Lung (tissue), 11 donors: ENCODE measurements at regions not wholly inside any gene's neighbourhood (a gene's known extent, or its start where the extent isn't known, plus 50 kb on each side); places are given as distances from the start of the nearest gene placed in this dataset.

Experiments
- ATAC-seq: fragments of 200-7000 bp; cut with Tn5 transposase; one replicate; pipeline ENCODE4 v1.9.1; 2020; ENCODE audit warnings: moderate number of reproducible peaks; ENCODE audit not compliant: insufficient read depth, low FRiP score
- DNase-seq, 3 donors: peaks; one replicate each; pipeline ENCODE4 v3.0.0-alpha.2; 2013 to 2017
- H3K27ac ChIP-seq, 2 donors: one replicate each; pipeline ENCODE4 v1.5.1; 2013; ENCODE audit warnings: mild to moderate bottlenecking in 2 of 2, moderate library complexity in 2 of 2, control low read depth in 1 of 2, inconsistent platforms in 1 of 2, low read depth in 1 of 2, low read length in 1 of 2
- H3K27me3 ChIP-seq, 3 donors: one replicate each; pipeline ENCODE4 v1.5.1; 2013; ENCODE audit warnings: low read length in 2 of 3; ENCODE audit not compliant: control insufficient read depth in 3 of 3, insufficient read depth in 3 of 3
- H3K36me3 ChIP-seq, 4 donors: one replicate each; pipeline ENCODE4 v1.5.1; 2013; ENCODE audit warnings: low read length in 4 of 4, mild to moderate bottlenecking in 1 of 4, moderate library complexity in 1 of 4; ENCODE audit not compliant: control insufficient read depth in 4 of 4, insufficient read depth in 4 of 4
- H3K4me1 ChIP-seq, 5 donors: one replicate each; pipeline ENCODE4 v1.5.1; 2013; ENCODE audit warnings: low read length in 5 of 5, mild to moderate bottlenecking in 2 of 5, moderate library complexity in 1 of 5; ENCODE audit not compliant: control insufficient read depth in 5 of 5, insufficient read depth in 5 of 5
- H3K4me3 ChIP-seq: one replicate; pipeline ENCODE4 v1.5.1; 2013; ENCODE audit warnings: mild to moderate bottlenecking, control low read depth, moderate library complexity
- H3K9ac ChIP-seq, 2 donors: one replicate each; pipeline ENCODE4 v1.5.1; 2013; ENCODE audit warnings: low read length in 2 of 2, control low read depth in 1 of 2; ENCODE audit not compliant: insufficient read depth in 1 of 2
- H3K9me3 ChIP-seq, 4 donors: one replicate each; pipeline ENCODE4 v1.5.1; 2013; ENCODE audit warnings: low read length in 3 of 4, mild to moderate bottlenecking in 1 of 4, moderate library complexity in 1 of 4; ENCODE audit not compliant: control insufficient read depth in 4 of 4, insufficient read depth in 3 of 4
- WGBS, 2 donors: extraction: QIAGEN DNeasy Blood & Tissue Kit; methylation state at CpG; one replicate each; pipeline ENCODE4 v1.1.7; 2013; 5-methylcytosine and 5-hydroxymethylcytosine counted together
- TF ChIP-seq, protein P1 (sequence below): IDR thresholded peaks from 2 replicates; pipeline ENCODE4 v1.5.1; 2012; ENCODE audit warnings: mild to moderate bottlenecking; ENCODE audit errors: control extremely low read depth, extremely low read depth
- donor health status: control.
- donor health status: control.
- donor health status: Bipolar disorder and iron deficiency.
- donor health status: healthy.
- donor health status: DM: yes; HTN: yes; CAD: no.

DNA sequence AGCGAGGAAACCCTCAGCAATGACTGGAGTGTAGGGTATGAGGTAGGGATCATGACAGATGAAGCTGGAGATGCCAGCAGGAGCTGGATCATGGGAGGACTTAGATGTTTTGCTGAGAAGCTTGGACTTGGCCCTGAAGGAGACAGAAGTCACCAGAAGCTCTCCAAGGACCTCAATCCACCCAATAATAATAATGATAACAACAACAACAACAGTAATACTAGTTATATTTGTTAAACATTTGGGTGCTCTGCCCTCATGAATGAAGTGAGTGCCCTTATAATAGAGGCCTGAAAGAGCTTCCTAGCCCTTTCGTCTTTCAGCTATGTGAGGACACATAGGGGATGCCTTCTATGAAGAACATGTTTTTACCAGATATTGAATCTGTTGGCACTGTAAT, 163.9 kb downstream of the DDX1 start:
- Histone ChIP-seq H3K4me3 (no peak overlapping the region), H3K27me3 (no peaks in the 10 kb centered on the region), H3K36me3 (no peaks in the 10 kb centered on the region), H3K9me3 (peaks cover 0 to 8% (median 0%) of the 10 kb centered on the region in 4 donors), H3K4me1 (peaks cover 0 to 6% (median 0%) of the 10 kb centered on the region in 5 donors), H3K27ac (no peak overlapping the region), H3K9ac (no peak overlapping the region)
- no peak for ATAC-seq
- TF ChIP-seq, protein P1, sequence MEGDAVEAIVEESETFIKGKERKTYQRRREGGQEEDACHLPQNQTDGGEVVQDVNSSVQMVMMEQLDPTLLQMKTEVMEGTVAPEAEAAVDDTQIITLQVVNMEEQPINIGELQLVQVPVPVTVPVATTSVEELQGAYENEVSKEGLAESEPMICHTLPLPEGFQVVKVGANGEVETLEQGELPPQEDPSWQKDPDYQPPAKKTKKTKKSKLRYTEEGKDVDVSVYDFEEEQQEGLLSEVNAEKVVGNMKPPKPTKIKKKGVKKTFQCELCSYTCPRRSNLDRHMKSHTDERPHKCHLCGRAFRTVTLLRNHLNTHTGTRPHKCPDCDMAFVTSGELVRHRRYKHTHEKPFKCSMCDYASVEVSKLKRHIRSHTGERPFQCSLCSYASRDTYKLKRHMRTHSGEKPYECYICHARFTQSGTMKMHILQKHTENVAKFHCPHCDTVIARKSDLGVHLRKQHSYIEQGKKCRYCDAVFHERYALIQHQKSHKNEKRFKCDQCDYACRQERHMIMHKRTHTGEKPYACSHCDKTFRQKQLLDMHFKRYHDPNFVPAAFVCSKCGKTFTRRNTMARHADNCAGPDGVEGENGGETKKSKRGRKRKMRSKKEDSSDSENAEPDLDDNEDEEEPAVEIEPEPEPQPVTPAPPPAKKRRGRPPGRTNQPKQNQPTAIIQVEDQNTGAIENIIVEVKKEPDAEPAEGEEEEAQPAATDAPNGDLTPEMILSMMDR: no peak
- DNase-seq: no peak
- WGBS, 2 donors: 92 to 93% methylated on average over 2 of the region's 2 CpGs

DNA sequence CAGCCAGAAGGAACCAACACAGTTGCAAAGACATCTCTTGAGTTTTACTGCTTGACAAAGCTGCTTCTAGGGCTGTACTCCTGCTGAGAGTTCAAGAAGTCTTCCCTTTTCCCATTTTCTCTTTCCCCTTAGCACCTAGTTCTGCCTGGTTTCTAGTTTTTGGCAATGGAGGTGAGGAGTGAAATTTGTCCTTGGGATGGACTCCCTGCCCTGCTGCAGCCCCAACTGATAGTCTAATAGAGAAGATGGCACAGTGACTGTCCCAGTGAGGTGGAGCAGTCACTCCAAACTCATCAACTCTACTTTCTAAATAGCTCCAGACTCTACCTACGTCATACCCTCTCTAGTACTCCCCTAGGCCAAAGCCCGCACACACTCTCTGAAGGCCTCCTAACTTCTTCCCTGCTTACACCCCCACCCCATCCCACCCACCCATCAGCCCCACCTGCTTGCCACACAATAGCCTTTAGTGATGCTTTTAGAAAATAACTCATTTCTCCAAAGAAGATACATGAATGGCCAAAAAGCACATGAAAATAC, 164.4 kb downstream of the DDX1 start:
- no peak overlapping the region for H3K4me3 ChIP-seq
- ATAC-seq (no peak), DNase-seq (no peak)
- H3K4me1 ChIP-seq: peaks cover 0 to 6% (median 0%) of the 10 kb centered on the region in 5 donors
- WGBS, 2 donors: 89 to 94% methylated on average over 2 of the region's 2 CpGs
- no peak overlapping the region for H3K9ac ChIP-seq
- H3K9me3 ChIP-seq: peaks cover 0 to 8% (median 0%) of the 10 kb centered on the region in 4 donors
- H3K27me3 ChIP-seq: no peaks in the 10 kb centered on the region
- no peaks in the 10 kb centered on the region for H3K36me3 ChIP-seq
- H3K27ac ChIP-seq: no peak overlapping the region
- TF ChIP-seq, protein P1: no peak

DNA sequence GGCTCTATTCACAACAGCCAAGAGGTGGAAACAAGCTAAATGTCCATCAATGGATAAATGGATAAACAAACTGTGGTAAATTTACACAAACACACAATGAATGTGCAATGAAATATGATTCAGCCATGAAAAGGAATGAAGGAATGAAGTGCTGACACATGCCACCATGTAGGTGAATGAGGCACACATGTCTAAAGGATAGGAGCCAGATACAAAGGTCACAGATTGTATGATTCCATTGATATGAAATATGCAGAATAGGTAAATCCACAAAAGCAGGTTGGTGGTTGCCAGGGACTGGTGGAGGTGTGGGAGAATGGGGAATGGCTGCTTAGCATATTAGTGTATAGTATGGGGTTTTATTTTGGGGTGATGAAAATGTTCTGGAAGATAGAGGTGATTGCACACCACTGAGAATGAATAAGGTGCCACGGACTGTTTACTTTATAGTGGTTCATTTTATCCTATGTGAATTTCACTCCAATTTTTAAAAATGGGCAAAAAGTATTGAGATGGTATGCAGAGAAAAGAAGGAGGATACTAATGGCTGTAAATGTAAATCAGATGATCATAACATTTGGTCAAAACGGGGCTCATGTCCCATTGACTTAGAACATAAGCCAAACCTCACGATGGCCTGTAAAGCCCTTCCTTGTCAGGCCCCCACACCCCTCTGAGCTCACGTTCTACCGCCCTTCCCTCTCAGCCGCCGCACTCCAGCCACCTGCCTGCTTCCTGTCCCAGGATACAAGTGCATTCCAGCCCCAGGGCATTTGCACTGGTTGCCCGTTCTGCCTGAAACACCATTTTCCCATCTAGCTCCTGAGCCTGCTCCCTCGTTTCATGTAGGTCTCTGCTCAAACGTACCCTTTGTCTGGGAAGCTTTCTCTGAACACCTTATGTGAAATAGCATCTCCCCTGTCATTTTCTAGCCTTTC, 165.5 kb downstream of the DDX1 start:
- Histone ChIP-seq H3K4me3 (no peak overlapping the region), H3K27ac (no peak overlapping the region), H3K9ac (no peak overlapping the region), H3K27me3 (no peaks in the 10 kb centered on the region), H3K36me3 (no peaks in the 10 kb centered on the region), H3K4me1 (peaks cover 0 to 6% (median 0%) of the 10 kb centered on the region in 5 donors), H3K9me3 (peaks cover 0 to 8% (median 0%) of the 10 kb centered on the region in 4 donors)
- TF ChIP-seq, protein P1: no peak
- DNase-seq (no peak), ATAC-seq (no peak)
- 92 to 93% methylated on average over 10 of the region's 10 CpGs for WGBS, 2 donors
